ENCODE measurements at regions not wholly inside any gene's neighbourhood (a gene's known extent, or its start where the extent isn't known, plus 50 kb on each side); places are given as distances from the start of the nearest gene placed in this dataset.
A peak's percentile ranks its signal among the peaks of the same experiment; 100 is the strongest.

- no peaks in the 10 kb centered on the region for H3K36me3 ChIP-seq
- DNase-seq: no peak
- no peaks in the 10 kb centered on the region for H3K27me3 ChIP-seq
- intact Hi-C loops (cut with DNase I; ENCODE audit: low total_unique reads): no loop called here
- H3K4me1 ChIP-seq: no peaks in the 10 kb centered on the region
- no peaks in the 10 kb centered on the region for H3K9me3 ChIP-seq
- no peak overlapping the region for H3K27ac ChIP-seq
- no peak for TF ChIP-seq CTCF (IDR thresholded peaks at IDR 0.05)
- H3K4me3 ChIP-seq: no peak overlapping the region
Measured at GRCh38 chrX:16005917-16006316, 117.4 kb upstream of the GRPR start.

DNA sequence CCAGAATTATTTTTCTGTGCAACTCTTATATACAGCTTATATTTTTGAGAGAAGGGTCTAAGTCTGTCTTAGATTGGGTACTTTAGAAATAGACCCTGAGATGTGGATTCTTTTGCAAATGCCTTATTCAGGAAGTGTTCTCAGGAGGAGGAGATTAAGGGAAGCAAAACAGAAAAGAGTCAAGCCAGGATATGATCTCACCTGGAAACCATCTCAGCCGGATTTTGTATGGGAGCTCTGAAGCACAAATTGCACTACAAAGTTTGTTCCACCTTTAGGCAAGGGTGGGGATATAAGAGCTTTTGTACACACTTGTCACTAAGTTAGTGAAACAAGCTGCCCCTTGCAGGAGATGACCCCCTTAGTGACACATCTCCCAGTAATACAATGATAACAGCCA lies 121.2 kb upstream of the GRPR start:
- Histone ChIP-seq H3K27me3 (no peaks in the 10 kb centered on the region), H3K4me1 (no peaks in the 10 kb centered on the region), H3K4me3 (no peak overlapping the region), H3K36me3 (no peaks in the 10 kb centered on the region), H3K27ac (no peak overlapping the region), H3K9me3 (no peaks in the 10 kb centered on the region)
- DNase-seq: no peak
- intact Hi-C loops (cut with DNase I; ENCODE audit: low total_unique reads): no loop called here
- TF ChIP-seq CTCF (IDR thresholded peaks at IDR 0.05): no peak

GRCh38 chrX:15998350-15998749 lies 125.0 kb upstream of the GRPR start:
- intact Hi-C loops (cut with DNase I; ENCODE audit: low total_unique reads): no loop called here
- H3K4me3 ChIP-seq: no peak overlapping the region

DNA sequence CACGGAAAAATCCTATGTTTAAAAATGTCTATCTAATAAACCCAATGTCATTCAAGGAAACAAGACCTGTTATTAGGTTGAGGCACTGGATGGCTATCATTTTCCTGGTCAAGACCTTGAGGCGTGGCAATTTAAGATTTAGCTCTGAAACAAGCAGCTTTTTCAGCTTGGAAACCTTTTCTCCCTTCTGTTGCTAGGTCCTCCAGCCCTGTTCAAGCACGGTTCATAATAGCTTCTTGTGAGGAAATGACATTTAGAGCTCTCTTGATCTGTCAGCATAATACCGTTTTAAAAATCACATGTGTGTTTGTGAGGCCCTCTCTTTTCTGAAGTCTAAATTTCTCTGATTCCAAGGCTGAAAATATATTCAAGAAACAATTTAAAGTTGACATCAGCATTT lies 133.6 kb upstream of the GRPR start:
- Histone ChIP-seq H3K9me3 (no peaks in the 10 kb centered on the region), H3K4me1 (no peaks in the 10 kb centered on the region), H3K27ac (peak overlapping the region in 1 of 2 donors; percentile 33), H3K4me3 (no peak overlapping the region), H3K27me3 (no peaks in the 10 kb centered on the region), H3K36me3 (no peaks in the 10 kb centered on the region)
- DNase-seq: no peak
- intact Hi-C loops (cut with DNase I; ENCODE audit: low total_unique reads): no loop called here
- no peak for TF ChIP-seq CTCF (IDR thresholded peaks at IDR 0.05)

More at GRCh38 chrX:15998350-15998749, 125.0 kb upstream of the GRPR start:
- DNase-seq: no peak
- H3K9me3 ChIP-seq: no peaks in the 10 kb centered on the region
- no peak overlapping the region for H3K27ac ChIP-seq
- TF ChIP-seq CTCF (IDR thresholded peaks at IDR 0.05): no peak
- H3K27me3 ChIP-seq: no peaks in the 10 kb centered on the region
- H3K36me3 ChIP-seq: no peaks in the 10 kb centered on the region
- no peaks in the 10 kb centered on the region for H3K4me1 ChIP-seq

DNA sequence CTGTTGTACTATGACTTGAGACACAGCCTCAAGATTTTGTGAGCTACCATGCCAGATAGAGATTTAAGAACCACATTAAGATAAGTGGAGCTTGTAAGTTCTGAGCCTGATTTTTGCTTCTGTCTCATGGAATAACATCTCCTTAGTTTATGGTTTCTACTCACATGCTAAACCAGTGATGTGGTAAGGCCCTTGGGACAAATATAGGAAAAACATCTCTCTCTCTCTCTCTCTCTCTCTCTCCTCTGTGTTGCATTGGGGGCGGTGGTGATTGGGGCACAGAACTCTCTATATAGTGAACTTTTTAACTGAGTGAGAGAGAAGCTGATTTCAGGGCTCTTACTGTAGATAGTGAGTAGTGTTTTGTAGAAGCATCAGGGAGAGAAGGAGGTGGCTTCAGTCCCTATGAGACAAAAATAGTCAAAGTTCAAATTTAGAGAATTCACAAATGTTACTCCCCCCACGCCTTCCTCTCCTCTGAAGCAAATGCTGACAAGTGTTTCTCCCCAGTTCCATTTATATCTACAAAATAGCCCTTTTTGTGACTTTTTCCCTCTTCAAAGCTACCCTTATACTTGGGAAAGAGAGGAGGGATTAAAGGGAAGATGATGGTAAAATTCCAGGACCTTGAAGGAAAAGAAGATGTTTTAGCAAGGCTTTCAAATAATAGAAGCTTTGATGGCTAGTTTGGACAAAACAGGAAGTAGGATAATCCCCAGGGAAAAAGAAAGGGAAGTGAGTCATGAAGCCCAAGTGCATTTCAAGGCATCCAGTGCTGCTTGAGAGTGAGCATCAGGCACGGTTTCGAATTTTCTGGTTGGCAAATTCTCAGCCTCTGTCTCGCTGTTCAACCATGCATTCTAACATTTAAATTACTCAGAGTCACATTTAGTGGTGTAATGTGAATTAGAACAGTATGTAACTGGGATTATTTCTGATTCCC lies 134.3 kb upstream of the AP1S2 start:
- peak overlapping the region; percentile 30 to 33 for H3K27ac ChIP-seq
- H3K9me3 ChIP-seq: no peaks in the 10 kb centered on the region
- no peaks in the 10 kb centered on the region for H3K36me3 ChIP-seq
- no peak for TF ChIP-seq CTCF (IDR thresholded peaks at IDR 0.05)
- no peaks in the 10 kb centered on the region for H3K4me1 ChIP-seq
- H3K27me3 ChIP-seq: no peaks in the 10 kb centered on the region
- no peak for DNase-seq
- no peak overlapping the region for H3K4me3 ChIP-seq
- intact Hi-C loops (cut with DNase I; ENCODE audit: low total_unique reads): no loop called here

Data from tibial artery (tissue), 4 donors.